Retinal pigment epithelial cell (primary cell): ENCODE measurements at regions not wholly inside any gene's neighbourhood (a gene's known extent, or its start where the extent isn't known, plus 50 kb on each side); places are given as distances from the start of the nearest gene placed in this dataset.

ENCODE experiments used
- DNase-seq: peaks from one replicate; pipeline ENCODE4 v3.0.0-alpha.2; 2010; ENCODE audit warnings: low read depth
- H3K4me3 ChIP-seq: 2 replicates; pipeline ENCODE4 v1.5.1; 2011; ENCODE audit warnings: mild to moderate bottlenecking, low read length, control low read depth, moderate library complexity
- TF ChIP-seq, protein P1 (sequence below): conservative IDR thresholded peaks from 2 replicates; pipeline ENCODE4 v1.5.1; 2011; ENCODE audit warnings: low read depth, low read length, control low read depth, inconsistent platforms

DNA sequence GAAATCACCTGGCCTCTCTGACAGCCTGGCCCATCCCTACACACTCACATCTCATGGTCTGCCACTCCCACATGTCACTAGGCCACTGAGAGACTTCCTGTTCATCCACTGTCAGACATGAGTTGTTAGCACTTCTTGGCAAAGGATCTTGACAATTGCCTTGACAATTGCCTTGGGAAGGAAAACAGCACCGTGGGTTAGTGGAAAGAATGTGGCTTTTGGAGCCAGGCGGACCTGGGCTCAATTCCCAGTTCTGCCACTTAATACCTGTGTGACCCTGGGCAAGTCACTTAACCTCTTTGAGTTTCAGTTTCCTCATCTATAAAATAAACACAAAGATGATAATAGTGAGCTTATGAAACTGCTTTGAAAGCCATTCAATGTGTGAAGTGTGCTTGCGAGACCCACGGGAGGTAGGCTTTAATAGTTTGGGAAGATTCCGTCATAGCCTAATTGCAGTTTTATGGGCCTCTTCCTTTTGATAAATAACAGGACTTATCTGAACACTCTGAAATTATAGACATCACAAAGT lies 250.4 kb downstream of the C12orf75 start:
- no peak overlapping the region for H3K4me3 ChIP-seq
- TF ChIP-seq, protein P1, sequence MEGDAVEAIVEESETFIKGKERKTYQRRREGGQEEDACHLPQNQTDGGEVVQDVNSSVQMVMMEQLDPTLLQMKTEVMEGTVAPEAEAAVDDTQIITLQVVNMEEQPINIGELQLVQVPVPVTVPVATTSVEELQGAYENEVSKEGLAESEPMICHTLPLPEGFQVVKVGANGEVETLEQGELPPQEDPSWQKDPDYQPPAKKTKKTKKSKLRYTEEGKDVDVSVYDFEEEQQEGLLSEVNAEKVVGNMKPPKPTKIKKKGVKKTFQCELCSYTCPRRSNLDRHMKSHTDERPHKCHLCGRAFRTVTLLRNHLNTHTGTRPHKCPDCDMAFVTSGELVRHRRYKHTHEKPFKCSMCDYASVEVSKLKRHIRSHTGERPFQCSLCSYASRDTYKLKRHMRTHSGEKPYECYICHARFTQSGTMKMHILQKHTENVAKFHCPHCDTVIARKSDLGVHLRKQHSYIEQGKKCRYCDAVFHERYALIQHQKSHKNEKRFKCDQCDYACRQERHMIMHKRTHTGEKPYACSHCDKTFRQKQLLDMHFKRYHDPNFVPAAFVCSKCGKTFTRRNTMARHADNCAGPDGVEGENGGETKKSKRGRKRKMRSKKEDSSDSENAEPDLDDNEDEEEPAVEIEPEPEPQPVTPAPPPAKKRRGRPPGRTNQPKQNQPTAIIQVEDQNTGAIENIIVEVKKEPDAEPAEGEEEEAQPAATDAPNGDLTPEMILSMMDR: no peak
- no peak for DNase-seq

DNA sequence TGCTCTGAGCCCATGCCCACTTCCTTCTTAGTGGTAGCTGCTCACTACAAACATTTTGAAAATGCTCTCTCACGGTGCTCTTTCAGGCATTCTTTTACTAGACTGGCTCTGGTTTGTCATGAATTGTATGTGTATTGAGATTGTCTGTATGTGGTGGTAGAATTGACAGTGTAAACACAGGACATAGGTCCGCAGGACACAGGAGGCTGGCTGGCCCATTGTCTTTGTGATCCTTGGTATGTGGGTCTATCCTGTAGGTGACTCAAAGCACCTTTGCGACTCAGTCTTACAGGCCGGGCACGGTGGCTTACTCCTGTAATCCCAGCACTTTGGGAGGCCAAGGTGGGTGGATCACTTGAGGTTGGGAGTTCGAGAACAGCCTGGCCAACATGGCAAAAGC lies 250.9 kb downstream of the C12orf75 start:
- H3K4me3 ChIP-seq: no peak overlapping the region
- TF ChIP-seq, protein P1: no peak
- no peak for DNase-seq

DNA sequence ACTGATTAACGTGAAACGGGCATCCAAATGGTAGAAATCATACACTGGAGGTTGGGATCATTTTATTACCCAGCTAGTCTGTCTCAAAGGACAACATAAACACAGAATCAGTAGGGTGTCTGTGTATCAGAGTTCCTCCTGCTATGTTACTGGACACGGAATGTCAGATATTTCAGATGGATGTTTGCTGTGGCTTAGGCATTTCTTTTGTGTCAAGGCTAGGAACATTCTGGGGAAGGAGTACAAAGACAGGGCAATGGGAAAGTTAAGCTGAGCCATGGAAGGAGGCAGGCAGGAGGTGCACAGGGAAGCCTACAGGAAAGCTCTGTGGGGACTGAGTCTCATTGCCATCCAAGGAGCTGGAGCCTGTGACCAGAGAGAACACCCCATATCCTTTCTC lies 254.6 kb downstream of the C12orf75 start:
- DNase-seq: no peak
- H3K4me3 ChIP-seq: no peak overlapping the region
- TF ChIP-seq, protein P1: no peak

DNA sequence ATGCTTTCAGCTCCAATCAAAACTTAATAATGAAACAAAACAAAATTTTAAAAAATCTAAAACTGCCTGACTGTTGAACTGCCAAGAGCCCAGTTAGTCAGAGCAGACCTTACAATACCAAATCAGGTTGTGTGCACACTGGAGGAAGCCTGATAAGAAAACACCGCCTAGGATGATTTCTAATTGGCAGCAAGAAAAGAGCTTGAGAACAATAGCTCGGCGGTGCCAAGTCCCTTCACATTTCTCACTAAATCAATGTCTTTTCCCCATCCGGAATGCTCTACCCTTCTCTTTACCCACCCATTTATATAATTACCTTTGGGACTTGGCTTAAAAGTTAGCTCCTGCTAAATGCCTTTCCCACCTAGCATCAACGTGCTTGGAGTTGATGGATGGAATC lies 256.7 kb downstream of the C12orf75 start:
- TF ChIP-seq, protein P1: no peak
- no peak overlapping the region for H3K4me3 ChIP-seq
- DNase-seq: no peak

DNA sequence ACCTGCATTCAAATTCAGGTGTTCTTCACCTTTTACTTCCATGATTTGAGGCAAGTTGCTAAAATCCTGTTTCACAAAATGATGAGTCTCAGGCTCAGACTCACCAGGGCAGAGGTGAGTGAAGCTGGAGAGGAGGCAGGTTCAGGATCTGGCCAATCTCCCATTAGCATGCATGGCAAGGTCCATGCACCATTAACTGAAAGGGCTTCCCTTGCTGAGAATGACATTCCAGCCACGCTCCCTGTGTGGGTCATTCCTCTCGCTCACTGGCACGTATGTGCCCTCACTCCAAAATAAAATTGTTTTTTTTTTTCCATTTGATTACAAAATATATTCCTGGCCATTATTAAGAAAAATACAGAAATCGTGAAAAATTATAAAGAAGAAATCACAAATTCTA lies 257.6 kb downstream of the C12orf75 start:
- TF ChIP-seq, protein P1: no peak
- H3K4me3 ChIP-seq: no peak overlapping the region
- DNase-seq: no peak

DNA sequence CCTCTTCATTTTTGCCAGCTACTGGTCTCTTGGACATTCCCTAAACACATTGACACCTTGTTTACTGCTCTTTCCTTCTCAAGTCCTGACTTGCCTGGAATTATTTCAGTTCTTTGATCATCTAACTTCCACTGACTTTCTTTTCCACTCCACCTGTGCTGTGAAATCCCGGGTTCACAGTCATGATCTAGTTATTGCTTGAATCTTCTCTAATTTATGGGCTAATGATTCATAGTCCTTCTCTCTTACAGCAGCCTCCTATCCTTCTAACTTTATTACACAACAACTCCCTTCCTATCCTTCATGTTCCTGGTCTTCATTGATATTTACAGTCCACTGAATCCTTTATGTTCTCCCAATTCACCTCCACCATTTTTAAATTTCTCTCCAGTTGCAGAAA lies 260.1 kb downstream of the C12orf75 start:
- H3K4me3 ChIP-seq: no peak overlapping the region
- TF ChIP-seq, protein P1: no peak
- no peak for DNase-seq

DNA sequence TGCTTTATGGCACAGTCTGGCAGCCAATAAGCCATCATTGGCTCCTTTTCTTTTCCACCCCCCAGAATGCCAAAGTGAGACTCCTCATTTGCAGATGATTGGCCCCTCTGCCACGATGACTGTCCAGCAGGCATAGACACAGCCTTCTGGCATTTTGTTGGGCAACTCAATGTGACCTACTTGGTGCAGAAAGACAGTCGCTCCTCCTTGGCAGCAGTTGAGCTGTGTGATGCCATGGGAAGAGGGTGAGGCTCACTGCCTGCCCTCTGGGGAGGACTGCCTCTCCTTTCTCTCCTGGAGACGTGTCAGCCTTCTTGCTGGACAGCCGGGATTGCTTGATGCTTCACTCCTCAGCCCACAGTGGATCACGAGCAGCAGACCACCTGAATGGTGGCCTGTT lies 264.9 kb downstream of the C12orf75 start:
- no peak for DNase-seq
- H3K4me3 ChIP-seq: no peak overlapping the region
- TF ChIP-seq, protein P1: no peak
